K562 (cell line): ENCODE measurements at regions not wholly inside any gene's neighbourhood (a gene's known extent, or its start where the extent isn't known, plus 50 kb on each side); places are given as distances from the start of the nearest gene placed in this dataset.

ENCODE experiments used
- ATAC-seq: fragments of 200-7000 bp; cut with Tn5 transposase; 3 replicates; pipeline ENCODE4 v1.9.1; 2020; ENCODE audit warnings: moderate library complexity
- BruUV-seq: library from RNA; stranded (reverse); fragments of 400-500 nt; replicated peaks from 2 replicates; lab custom pipeline; 2021; lab: Mats Ljungman, UMichigan
- CTCF ChIA-PET: fragments of 300-600 bp; formaldehyde crosslinking; extraction: SDS; loops from one replicate; lab custom pipeline; 2021; ENCODE audit warnings: low intra/inter-chr PET ratio; lab: Yijun Ruan, JAX
- POLR2A ChIA-PET: fragments of 300-600, 350-650 bp; sonication (Branson Sonifier 250); formaldehyde crosslinking; extraction: SDS; loops from one replicate; lab custom pipeline; 2021; ENCODE audit warnings: antibody characterized with exemption, inconsistent platforms; lab: Yijun Ruan, JAX
- DNase-seq, 4 experiments: peaks; one replicate each; pipeline versions ENCODE4 v3.0.0 to v3.0.0-alpha.2; 2011 to 2018; ENCODE audit warnings: low spot score in 3 of 4, mixed read lengths in 3 of 4; ENCODE audit errors: extremely low read depth in 1 of 4
- FAIRE-seq: peaks from 2 replicates; lab custom pipeline; 2011; peaks lifted over from hg19 to GRCh38; lab: Jason Lieb, UNC
- H2AFZ ChIP-seq: 2 replicates; pipeline ENCODE4 v1.6.0; 2011; ENCODE audit warnings: low read depth, low read length, control low read depth, inconsistent platforms
- H3K27ac ChIP-seq: fragments of 200-600 bp; 3 replicates; pipeline ENCODE4 v1.8.0; 2011; ENCODE audit warnings: low read depth, mild to moderate bottlenecking, control low read depth, inconsistent platforms, low read length, moderate library complexity, mixed read lengths; ENCODE audit errors: extremely low read depth
- H3K27me3 ChIP-seq, 2 experiments: fragments of 300-600 bp in 1 of 2; 2 replicates in 1 of 2; 3 replicates in 1 of 2; pipeline versions ENCODE4 v1.6.0 to v1.8.0; 2011; ENCODE audit warnings: inconsistent platforms in 2 of 2, low read length in 2 of 2, mild to moderate bottlenecking in 1 of 2, mixed read lengths in 1 of 2, moderate library complexity in 1 of 2; ENCODE audit not compliant: control insufficient read depth in 2 of 2, insufficient read depth in 2 of 2
- H3K36me3 ChIP-seq: fragments of 300-600 bp; 3 replicates; pipeline ENCODE4 v1.8.0; 2011; ENCODE audit warnings: mild to moderate bottlenecking, low read length, inconsistent platforms; ENCODE audit not compliant: control insufficient read depth, insufficient read depth
- H3K4me1 ChIP-seq, 2 experiments: fragments of 200-600 bp in 1 of 2; replicated peaks in 1 of 2; 2 replicates in 1 of 2; 3 replicates in 1 of 2; pipeline versions ENCODE4 v1.5.1 to v1.8.0; 2011; ENCODE audit warnings: inconsistent platforms in 2 of 2, low read length in 2 of 2, mild to moderate bottlenecking in 1 of 2, mixed read lengths in 1 of 2, moderate library complexity in 1 of 2; ENCODE audit not compliant: control insufficient read depth in 2 of 2, insufficient read depth in 2 of 2
- H3K4me2 ChIP-seq: 2 replicates; pipeline ENCODE4 v1.6.1; 2011; ENCODE audit warnings: low read length, control low read depth, inconsistent platforms, mixed read lengths; ENCODE audit not compliant: insufficient read depth
- H3K4me3 ChIP-seq: fragments of 200-600 bp; sonication (generic), shearing (Covaris generic); 2 replicates; pipeline ENCODE4 v1.5.1; 2016; ENCODE audit warnings: control low read depth, inconsistent platforms
- H3K79me2 ChIP-seq: fragments of 200-600 bp; 3 replicates; pipeline ENCODE4 v1.8.0; 2011; ENCODE audit warnings: low read length, inconsistent platforms; ENCODE audit not compliant: control insufficient read depth, insufficient read depth
- H3K9ac ChIP-seq, 2 experiments: 2 replicates each; pipeline versions ENCODE4 v1.6.0 to v1.6.1; 2011; ENCODE audit warnings: low read depth in 2 of 2, low read length in 2 of 2, control low read depth in 1 of 2, inconsistent platforms in 1 of 2, mild to moderate bottlenecking in 1 of 2, mixed read lengths in 1 of 2; ENCODE audit not compliant: insufficient read depth in 1 of 2
- H3K9me1 ChIP-seq: one replicate; pipeline ENCODE4 v1.6.0; 2011; ENCODE audit warnings: inconsistent platforms, mild to moderate bottlenecking, low read length, moderate library complexity; ENCODE audit not compliant: control insufficient read depth, insufficient read depth
- H3K9me3 ChIP-seq: replicated peaks from 2 replicates; pipeline ENCODE4 v1.5.1; 2011; ENCODE audit warnings: low read depth, low read length, inconsistent platforms; ENCODE audit not compliant: control insufficient read depth, insufficient read depth
- H4K20me1 ChIP-seq: replicated peaks from 2 replicates; pipeline ENCODE4 v1.6.1; 2011; ENCODE audit warnings: low read length, inconsistent platforms, mixed read lengths; ENCODE audit not compliant: control insufficient read depth, insufficient read depth
- CHD1 ChIP-seq: fragments of 200-600 bp; sonication (generic); IDR thresholded peaks from one replicate; pipeline ENCODE4 v1.6.1; 2012; ENCODE audit warnings: mild to moderate bottlenecking, moderate library complexity, low read length, inconsistent platforms
- CHD2 ChIP-seq: IDR thresholded peaks from 2 replicates; pipeline ENCODE4 v1.6.1; 2011; ENCODE audit warnings: low read depth, low read length
- COPS2 ChIP-seq: fragments of 450-650 bp; conservative IDR thresholded peaks from 2 replicates; pipeline ENCODE4 v1.6.1; 2016; ENCODE audit warnings: mild to moderate bottlenecking, moderate library complexity
- ELF4 ChIP-seq: fragments of 450-650 bp; formaldehyde crosslinking; IDR thresholded peaks from 2 replicates; pipeline ENCODE4 v1.4.0; 2022; ENCODE audit warnings: missing genetic modification characterization
- KDM4B ChIP-seq, 2 experiments: fragments of 450-650 bp in 1 of 2; sonication (generic) in 1 of 2; IDR thresholded peaks; 2 replicates each; pipeline ENCODE4 v1.6.1; 2016 to 2017; ENCODE audit warnings: borderline replicate concordance in 2 of 2, antibody characterized with exemption in 1 of 2, low read depth in 1 of 2, mild to moderate bottlenecking in 1 of 2
- KLF6 ChIP-seq: fragments of 250-450 bp; sonication (Bioruptor Pico); IDR thresholded peaks from 2 replicates; pipeline ENCODE4 v1.4.0; 2020; ENCODE audit warnings: mild to moderate bottlenecking, moderate library complexity, borderline replicate concordance
- NFRKB ChIP-seq: fragments of 450-650 bp; IDR thresholded peaks from 2 replicates; pipeline ENCODE4 v1.6.1; 2016; ENCODE audit warnings: low read depth
- NR1H2 ChIP-seq: sonication (generic); formaldehyde crosslinking; IDR thresholded peaks from 2 replicates; pipeline ENCODE4 v1.4.0; 2020; ENCODE audit warnings: mild to moderate bottlenecking, missing genetic modification reagents
- NR2F6 ChIP-seq: fragments of 450-650 bp; formaldehyde crosslinking; IDR thresholded peaks from 2 replicates; pipeline ENCODE4 v1.4.0; 2020; ENCODE audit warnings: mild to moderate bottlenecking
- RHOXF2B ChIP-seq: fragments of 250-450 bp; sonication (Bioruptor Pico); conservative IDR thresholded peaks from 2 replicates; pipeline ENCODE4 v1.5.1; 2021
- SAP30 ChIP-seq: fragments of 200-600 bp; sonication (generic); IDR thresholded peaks from 2 replicates; pipeline ENCODE4 v1.6.1; 2012; ENCODE audit warnings: borderline replicate concordance, low read depth, mild to moderate bottlenecking, moderate library complexity, low read length, control low read depth, inconsistent platforms; ENCODE audit not compliant: insufficient read depth, poor library complexity, severe bottlenecking
- YBX1 ChIP-seq: fragments of 450-650 bp; IDR thresholded peaks from 2 replicates; pipeline ENCODE4 v1.7.1; 2016; ENCODE audit warnings: mild to moderate bottlenecking
- ZNF165 ChIP-seq: fragments of 250-450 bp; sonication (Bioruptor Pico); IDR thresholded peaks from 2 replicates; pipeline ENCODE4 v1.4.0; 2020; ENCODE audit warnings: borderline replicate concordance
- ZNF507 ChIP-seq: conservative IDR thresholded peaks from 2 replicates; pipeline ENCODE4 v1.6.1; 2017; ENCODE audit warnings: missing genetic modification characterization, missing compliant biosample characterization
- ZNF695 ChIP-seq: fragments of 450-650 bp; formaldehyde crosslinking; IDR thresholded peaks from 2 replicates; pipeline ENCODE4 v1.4.0; 2020; ENCODE audit warnings: mild to moderate bottlenecking, moderate library complexity
- in situ Hi-C: fragments of 300-500 bp; cut with MboI; formaldehyde crosslinking; loops from 4 replicates; pipeline ENCODE4 v1.15.0; 2018; ENCODE audit warnings: inconsistent platforms, mixed read lengths
- intact Hi-C: fragments of 100-400 bp; cut with micrococcal nuclease; formaldehyde crosslinking; loops from 2 replicates; pipeline ENCODE4 v1.14.2; 2022
- TF ChIP-seq, protein P1 (sequence below): sonication (generic); formaldehyde crosslinking; IDR thresholded peaks from 2 replicates; pipeline ENCODE4 v1.8.0; 2022; ENCODE audit warnings: mild to moderate bottlenecking, missing genetic modification reagents
- TF ChIP-seq, protein P2 (sequence below): sonication (generic); formaldehyde crosslinking; IDR thresholded peaks from 2 replicates; pipeline ENCODE4 v1.8.1; 2023; ENCODE audit warnings: mild to moderate bottlenecking, missing genetic modification reagents

DNA sequence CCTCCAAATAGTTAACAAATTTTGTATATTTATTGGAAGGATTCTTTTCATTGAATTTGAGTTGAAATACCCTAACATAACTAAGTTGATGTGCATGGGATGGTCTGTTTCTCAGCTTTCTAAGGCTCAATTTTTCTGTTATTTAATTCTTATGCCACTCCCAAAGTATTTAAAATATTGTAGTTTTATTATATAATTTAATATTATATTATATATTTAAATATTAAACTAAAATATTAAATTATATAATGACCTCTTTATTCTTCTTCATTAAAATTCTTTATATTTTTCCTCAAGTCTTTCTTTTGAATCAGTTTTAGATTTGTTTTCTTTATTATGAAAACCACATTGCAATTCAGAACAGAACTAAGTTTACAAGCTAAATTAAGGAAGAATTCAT, 194.7 kb downstream of the TFAP2B start:
- no peaks in the 10 kb centered on the region for H3K9me3 ChIP-seq
- no peak overlapping the region for H3K4me2 ChIP-seq
- no peaks in the 10 kb centered on the region for H3K27me3 ChIP-seq
- no peaks in the 10 kb centered on the region for H3K79me2 ChIP-seq
- H3K9ac ChIP-seq = no peak overlapping the region
- H3K4me3 ChIP-seq = no peak overlapping the region
- no peaks in the 10 kb centered on the region for H4K20me1 ChIP-seq
- no peak overlapping the region for H2AFZ ChIP-seq
- no peaks in the 10 kb centered on the region for H3K9me1 ChIP-seq
- CTCF ChIA-PET = no interaction called here
- BruUV-seq = no TSS peak
- no peak overlapping the region for H3K27ac ChIP-seq
- H3K4me1 ChIP-seq = no peaks in the 10 kb centered on the region
- in situ Hi-C loops (no loop called here), intact Hi-C loops (no loop called here)
- FAIRE-seq (no peak), DNase-seq (no peak), ATAC-seq (no peak)
- no peaks in the 10 kb centered on the region for H3K36me3 ChIP-seq
- POLR2A ChIA-PET = no interaction called here
- TF ChIP-seq KDM4B (IDR thresholded peaks at IDR 0.05; ENCODE audit: borderline replicate concordance in 2 of 2, low read depth in 1 of 2) (no peak), COPS2 (no peak), NFRKB (no peak), ELF4 (CRISPR knock-in tag) (no peak), CHD1 (no peak), RHOXF2B (CRISPR knock-in tag) (no peak), NR2F6 (CRISPR knock-in tag) (no peak), KLF6 (CRISPR knock-in tag) (no peak), CHD2 (no peak), ZNF507 (no peak), ZNF165 (no peak), YBX1 (no peak), ZNF695 (CRISPR knock-in tag) (no peak), NR1H2 (no peak), SAP30 (no peak)
- TF ChIP-seq, protein P1, sequence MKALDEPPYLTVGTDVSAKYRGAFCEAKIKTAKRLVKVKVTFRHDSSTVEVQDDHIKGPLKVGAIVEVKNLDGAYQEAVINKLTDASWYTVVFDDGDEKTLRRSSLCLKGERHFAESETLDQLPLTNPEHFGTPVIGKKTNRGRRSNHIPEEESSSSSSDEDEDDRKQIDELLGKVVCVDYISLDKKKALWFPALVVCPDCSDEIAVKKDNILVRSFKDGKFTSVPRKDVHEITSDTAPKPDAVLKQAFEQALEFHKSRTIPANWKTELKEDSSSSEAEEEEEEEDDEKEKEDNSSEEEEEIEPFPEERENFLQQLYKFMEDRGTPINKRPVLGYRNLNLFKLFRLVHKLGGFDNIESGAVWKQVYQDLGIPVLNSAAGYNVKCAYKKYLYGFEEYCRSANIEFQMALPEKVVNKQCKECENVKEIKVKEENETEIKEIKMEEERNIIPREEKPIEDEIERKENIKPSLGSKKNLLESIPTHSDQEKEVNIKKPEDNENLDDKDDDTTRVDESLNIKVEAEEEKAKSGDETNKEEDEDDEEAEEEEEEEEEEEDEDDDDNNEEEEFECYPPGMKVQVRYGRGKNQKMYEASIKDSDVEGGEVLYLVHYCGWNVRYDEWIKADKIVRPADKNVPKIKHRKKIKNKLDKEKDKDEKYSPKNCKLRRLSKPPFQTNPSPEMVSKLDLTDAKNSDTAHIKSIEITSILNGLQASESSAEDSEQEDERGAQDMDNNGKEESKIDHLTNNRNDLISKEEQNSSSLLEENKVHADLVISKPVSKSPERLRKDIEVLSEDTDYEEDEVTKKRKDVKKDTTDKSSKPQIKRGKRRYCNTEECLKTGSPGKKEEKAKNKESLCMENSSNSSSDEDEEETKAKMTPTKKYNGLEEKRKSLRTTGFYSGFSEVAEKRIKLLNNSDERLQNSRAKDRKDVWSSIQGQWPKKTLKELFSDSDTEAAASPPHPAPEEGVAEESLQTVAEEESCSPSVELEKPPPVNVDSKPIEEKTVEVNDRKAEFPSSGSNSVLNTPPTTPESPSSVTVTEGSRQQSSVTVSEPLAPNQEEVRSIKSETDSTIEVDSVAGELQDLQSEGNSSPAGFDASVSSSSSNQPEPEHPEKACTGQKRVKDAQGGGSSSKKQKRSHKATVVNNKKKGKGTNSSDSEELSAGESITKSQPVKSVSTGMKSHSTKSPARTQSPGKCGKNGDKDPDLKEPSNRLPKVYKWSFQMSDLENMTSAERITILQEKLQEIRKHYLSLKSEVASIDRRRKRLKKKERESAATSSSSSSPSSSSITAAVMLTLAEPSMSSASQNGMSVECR (CRISPR knock-in tag) = no peak
- TF ChIP-seq, protein P2, sequence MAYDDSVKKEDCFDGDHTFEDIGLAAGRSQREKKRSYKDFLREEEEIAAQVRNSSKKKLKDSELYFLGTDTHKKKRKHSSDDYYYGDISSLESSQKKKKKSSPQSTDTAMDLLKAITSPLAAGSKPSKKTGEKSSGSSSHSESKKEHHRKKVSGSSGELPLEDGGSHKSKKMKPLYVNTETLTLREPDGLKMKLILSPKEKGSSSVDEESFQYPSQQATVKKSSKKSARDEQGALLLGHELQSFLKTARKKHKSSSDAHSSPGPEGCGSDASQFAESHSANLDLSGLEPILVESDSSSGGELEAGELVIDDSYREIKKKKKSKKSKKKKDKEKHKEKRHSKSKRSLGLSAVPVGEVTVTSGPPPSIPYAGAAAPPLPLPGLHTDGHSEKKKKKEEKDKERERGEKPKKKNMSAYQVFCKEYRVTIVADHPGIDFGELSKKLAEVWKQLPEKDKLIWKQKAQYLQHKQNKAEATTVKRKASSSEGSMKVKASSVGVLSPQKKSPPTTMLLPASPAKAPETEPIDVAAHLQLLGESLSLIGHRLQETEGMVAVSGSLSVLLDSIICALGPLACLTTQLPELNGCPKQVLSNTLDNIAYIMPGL (CRISPR knock-in tag) = no peak
